ENCODE measurements at regions not wholly inside any gene's neighbourhood (a gene's known extent, or its start where the extent isn't known, plus 50 kb on each side); places are given as distances from the start of the nearest gene placed in this dataset.

- TF ChIP-seq CTCF (IDR thresholded peaks at IDR 0.05; ENCODE audit: insufficient read depth, low read length, poor library complexity, severe bottlenecking) = no peak
- TF ChIP-seq EZH2phosphoT487 (conservative IDR thresholded peaks at IDR 0.05; ENCODE audit: low read length) = no peak
Measured at GRCh38 chr1:168396940-168397684, 116.4 kb downstream of the TBX19 start.

All from SU-DHL-6 (cell line).